ENCODE measurements at regions not wholly inside any gene's neighbourhood (a gene's known extent, or its start where the extent isn't known, plus 50 kb on each side); places are given as distances from the start of the nearest gene placed in this dataset.

DNA sequence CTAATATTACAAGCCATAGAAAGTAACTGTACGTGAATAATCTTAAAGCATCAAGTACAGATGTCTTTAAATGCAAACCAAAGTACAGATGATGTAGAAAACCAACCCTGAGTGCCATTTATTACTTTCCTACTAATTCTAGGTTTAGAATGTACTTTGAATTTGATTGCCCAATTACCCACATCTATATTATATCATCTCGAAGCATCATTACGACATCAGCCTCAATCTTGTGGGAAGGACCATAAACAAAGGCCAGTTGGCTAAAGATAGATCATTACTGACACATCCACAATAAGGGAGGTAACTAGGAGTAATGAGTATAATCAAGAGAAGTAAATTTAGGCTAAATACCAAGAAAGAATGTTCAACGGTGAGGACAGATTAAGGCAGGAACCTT, 478.9 kb downstream of the BCAT1 start:
- Mint-ChIP-seq H3K4me1 (ENCODE audit: low read depth, unreplicated experiment) (no peaks in the 10 kb centered on the region), H3K9me3 (ENCODE audit: low read depth, unreplicated experiment) (peaks cover 6% of the 10 kb centered on the region), H3K27ac (ENCODE audit: unreplicated experiment) (no peak overlapping the region), H3K36me3 (ENCODE audit: insufficient read depth, unreplicated experiment) (no peaks in the 10 kb centered on the region), H3K27me3 (ENCODE audit: unreplicated experiment) (no peaks in the 10 kb centered on the region), H3K4me3 (ENCODE audit: low read depth, unreplicated experiment) (no peak overlapping the region)
- TF ChIP-seq, protein P1, sequence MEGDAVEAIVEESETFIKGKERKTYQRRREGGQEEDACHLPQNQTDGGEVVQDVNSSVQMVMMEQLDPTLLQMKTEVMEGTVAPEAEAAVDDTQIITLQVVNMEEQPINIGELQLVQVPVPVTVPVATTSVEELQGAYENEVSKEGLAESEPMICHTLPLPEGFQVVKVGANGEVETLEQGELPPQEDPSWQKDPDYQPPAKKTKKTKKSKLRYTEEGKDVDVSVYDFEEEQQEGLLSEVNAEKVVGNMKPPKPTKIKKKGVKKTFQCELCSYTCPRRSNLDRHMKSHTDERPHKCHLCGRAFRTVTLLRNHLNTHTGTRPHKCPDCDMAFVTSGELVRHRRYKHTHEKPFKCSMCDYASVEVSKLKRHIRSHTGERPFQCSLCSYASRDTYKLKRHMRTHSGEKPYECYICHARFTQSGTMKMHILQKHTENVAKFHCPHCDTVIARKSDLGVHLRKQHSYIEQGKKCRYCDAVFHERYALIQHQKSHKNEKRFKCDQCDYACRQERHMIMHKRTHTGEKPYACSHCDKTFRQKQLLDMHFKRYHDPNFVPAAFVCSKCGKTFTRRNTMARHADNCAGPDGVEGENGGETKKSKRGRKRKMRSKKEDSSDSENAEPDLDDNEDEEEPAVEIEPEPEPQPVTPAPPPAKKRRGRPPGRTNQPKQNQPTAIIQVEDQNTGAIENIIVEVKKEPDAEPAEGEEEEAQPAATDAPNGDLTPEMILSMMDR (IDR thresholded peaks at IDR 0.05; ENCODE audit: unreplicated experiment), result no peak
- CTCF ChIA-PET, result no interaction called here
- BruUV-seq (replicated peaks), result no TSS peak
- DNase-seq, result no peak
- intact Hi-C loops (cut with micrococcal nuclease; ENCODE audit: unreplicated experiment), result no loop called here

DNA sequence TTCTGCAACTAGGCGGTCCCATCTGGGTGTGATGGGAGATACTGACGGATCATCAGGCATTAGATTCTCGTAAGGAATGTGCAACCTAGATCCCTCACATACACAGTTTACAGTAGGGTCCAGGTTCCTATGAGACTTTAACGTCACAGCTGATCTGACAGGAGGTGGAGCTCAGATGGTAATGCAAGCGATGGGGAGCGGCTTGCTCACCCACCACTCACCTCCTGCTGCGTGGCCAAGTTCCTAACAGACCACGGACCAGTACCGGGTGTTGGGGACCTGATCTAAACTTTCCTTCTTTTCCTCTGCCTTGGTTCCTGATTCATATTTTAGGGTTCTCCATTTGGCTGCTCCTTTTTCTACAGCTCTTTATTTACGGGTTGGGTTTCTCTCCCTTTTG, 479.8 kb downstream of the BCAT1 start:
- H3K9me3 Mint-ChIP-seq (ENCODE audit: low read depth, unreplicated experiment), result peaks cover 6% of the 10 kb centered on the region
- H3K4me1 Mint-ChIP-seq (ENCODE audit: low read depth, unreplicated experiment), result no peaks in the 10 kb centered on the region
- CTCF ChIA-PET, result no interaction called here
- no TSS peak for BruUV-seq (replicated peaks)
- intact Hi-C loops (cut with micrococcal nuclease; ENCODE audit: unreplicated experiment), result no loop called here
- no peak for DNase-seq
- no peak overlapping the region for H3K27ac Mint-ChIP-seq (ENCODE audit: unreplicated experiment)
- H3K27me3 Mint-ChIP-seq (ENCODE audit: unreplicated experiment), result no peaks in the 10 kb centered on the region
- H3K4me3 Mint-ChIP-seq (ENCODE audit: low read depth, unreplicated experiment), result no peak overlapping the region
- H3K36me3 Mint-ChIP-seq (ENCODE audit: insufficient read depth, unreplicated experiment), result no peaks in the 10 kb centered on the region
- TF ChIP-seq, protein P1 (IDR thresholded peaks at IDR 0.05; ENCODE audit: unreplicated experiment), result no peak

DNA sequence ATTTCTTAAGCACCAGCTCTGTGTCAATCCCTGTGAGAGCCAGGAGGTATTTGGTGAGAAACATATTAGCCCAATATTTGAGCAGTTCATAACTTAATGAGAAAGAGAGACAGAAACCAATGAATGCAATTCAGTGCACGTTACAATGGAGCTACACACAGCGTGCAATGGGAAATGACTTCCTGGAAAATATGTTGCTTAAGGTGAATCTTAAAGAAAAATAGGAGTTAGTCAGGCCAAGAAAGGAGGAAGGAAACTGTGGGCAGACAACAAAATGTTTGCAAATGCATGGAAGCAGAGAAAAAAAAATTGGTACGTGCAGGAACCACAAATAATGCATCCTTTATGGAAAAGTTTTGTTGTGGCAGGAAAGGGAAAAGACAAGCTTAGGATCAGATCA, 481.7 kb downstream of the BCAT1 start:
- TF ChIP-seq, protein P1 (IDR thresholded peaks at IDR 0.05; ENCODE audit: unreplicated experiment), result no peak
- CTCF ChIA-PET, result no interaction called here
- BruUV-seq (replicated peaks), result no TSS peak
- Mint-ChIP-seq H3K4me1 (ENCODE audit: low read depth, unreplicated experiment) (no peaks in the 10 kb centered on the region), H3K9me3 (ENCODE audit: low read depth, unreplicated experiment) (peaks cover 6% of the 10 kb centered on the region), H3K36me3 (ENCODE audit: insufficient read depth, unreplicated experiment) (no peaks in the 10 kb centered on the region), H3K4me3 (ENCODE audit: low read depth, unreplicated experiment) (no peak overlapping the region), H3K27me3 (ENCODE audit: unreplicated experiment) (no peaks in the 10 kb centered on the region), H3K27ac (ENCODE audit: unreplicated experiment) (no peak overlapping the region)
- DNase-seq, result no peak
- intact Hi-C loops (cut with micrococcal nuclease; ENCODE audit: unreplicated experiment), result no loop called here

DNA sequence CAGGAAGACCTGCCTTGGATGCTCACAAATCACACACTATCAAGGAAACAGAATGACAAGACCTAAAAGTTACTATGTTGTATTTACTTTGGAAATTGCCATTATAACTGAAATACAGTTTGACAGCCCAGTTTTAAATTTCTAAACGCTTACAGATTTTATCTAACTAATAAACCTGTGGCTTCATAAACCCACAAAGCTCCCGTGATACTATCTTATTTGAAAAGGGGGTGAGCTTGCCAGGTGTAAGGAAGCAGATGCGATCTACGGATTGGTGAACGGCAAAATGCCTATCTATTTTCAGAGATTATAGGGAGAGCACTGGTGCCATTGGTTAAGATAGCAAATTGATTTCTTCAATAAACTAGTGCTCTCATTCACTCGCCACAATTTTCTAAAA, 485.5 kb downstream of the BCAT1 start:
- H3K27ac Mint-ChIP-seq (ENCODE audit: unreplicated experiment), result no peak overlapping the region
- no TSS peak for BruUV-seq (replicated peaks)
- no peak overlapping the region for H3K4me3 Mint-ChIP-seq (ENCODE audit: low read depth, unreplicated experiment)
- CTCF ChIA-PET, result interaction anchor here (0.5 to 0.7 kb wide), 2 partner anchors 1130 to 1193 kb away, joined by 3 to 4 read pairs; no protein-coding TSS in a partner anchor
- DNase-seq, result no peak
- no peaks in the 10 kb centered on the region for H3K36me3 Mint-ChIP-seq (ENCODE audit: insufficient read depth, unreplicated experiment)
- intact Hi-C loops (cut with micrococcal nuclease; ENCODE audit: unreplicated experiment), result no loop called here
- H3K27me3 Mint-ChIP-seq (ENCODE audit: unreplicated experiment), result no peaks in the 10 kb centered on the region
- peaks cover 6% of the 10 kb centered on the region for H3K9me3 Mint-ChIP-seq (ENCODE audit: low read depth, unreplicated experiment)
- H3K4me1 Mint-ChIP-seq (ENCODE audit: low read depth, unreplicated experiment), result no peaks in the 10 kb centered on the region
- TF ChIP-seq, protein P1 (IDR thresholded peaks at IDR 0.05; ENCODE audit: unreplicated experiment), result no peak

Data from Calu3 (cell line).